IMR-90 (cell line): ENCODE measurements at regions not wholly inside any gene's neighbourhood (a gene's known extent, or its start where the extent isn't known, plus 50 kb on each side); places are given as distances from the start of the nearest gene placed in this dataset.
A peak's percentile ranks its signal among the peaks of the same experiment; 100 is the strongest.
"Not testable (repeated sequence)": the region's sequence is repeated elsewhere in the genome, so short reads cannot be mapped to it uniquely, and the experiment has no call there.

Source experiments
- ATAC-seq: fragments of 200-7000 bp; cut with Tn5 transposase; 2 replicates; pipeline ENCODE4 v1.9.1; 2020; ENCODE audit warnings: low read depth, mild to moderate bottlenecking, moderate library complexity
- BruUV-seq: library from RNA; stranded (reverse); fragments of 400-500 nt; replicated peaks from 2 replicates; lab custom pipeline; 2021; lab: Mats Ljungman, UMichigan
- CTCF ChIA-PET: fragments of 300-600 bp; formaldehyde crosslinking; extraction: SDS; loops from one replicate; lab custom pipeline; 2021; ENCODE audit warnings: antibody characterized with exemption; lab: Yijun Ruan, JAX
- POLR2A ChIA-PET: fragments of 300-600 bp; sonication (Branson Sonifier 250); formaldehyde crosslinking; loops from one replicate; lab custom pipeline; 2022; ENCODE audit warnings: antibody characterized with exemption; ENCODE audit not compliant: unreplicated experiment; lab: Charles Lee
- DNase-seq: peaks from one replicate; pipeline ENCODE4 v3.0.0; 2013
- H2AFZ ChIP-seq: replicated peaks from 2 replicates; pipeline ENCODE3; 2013; ENCODE audit warnings: low read length, mild to moderate bottlenecking; ENCODE audit not compliant: poor library complexity
- H2AK5ac ChIP-seq: 2 replicates; pipeline ENCODE4 v1.6.1; 2013; ENCODE audit warnings: low read depth, low read length, inconsistent platforms
- H2AK9ac ChIP-seq: replicated peaks from 2 replicates; pipeline ENCODE3; 2013; ENCODE audit warnings: mild to moderate bottlenecking, low read depth, low read length, moderate library complexity; ENCODE audit not compliant: poor library complexity
- H2BK120ac ChIP-seq: 2 replicates; pipeline ENCODE4 v1.6.1; 2013; ENCODE audit warnings: low read depth, low read length, inconsistent platforms
- H2BK15ac ChIP-seq: 3 replicates; pipeline ENCODE4 v1.6.1; 2013; ENCODE audit warnings: low read depth, low read length, inconsistent platforms
- H2BK20ac ChIP-seq: 2 replicates; pipeline ENCODE4 v1.6.1; 2013; ENCODE audit warnings: low read depth, mild to moderate bottlenecking, inconsistent platforms, low read length, moderate library complexity
- H2BK5ac ChIP-seq: 2 replicates; pipeline ENCODE4 v1.6.1; 2013; ENCODE audit warnings: mild to moderate bottlenecking, low read depth, low read length, inconsistent platforms; ENCODE audit not compliant: poor library complexity, severe bottlenecking
- H3K14ac ChIP-seq: replicated peaks from 2 replicates; pipeline ENCODE4 v1.6.1; 2013; ENCODE audit warnings: low read depth, low read length, inconsistent platforms
- H3K18ac ChIP-seq: 2 replicates; pipeline ENCODE4 v1.6.1; 2013; ENCODE audit warnings: low read depth, low read length, control low read depth
- H3K23ac ChIP-seq: 2 replicates; pipeline ENCODE4 v1.6.1; 2013; ENCODE audit warnings: low read depth, low read length, inconsistent platforms
- H3K27ac ChIP-seq: 2 replicates; pipeline ENCODE4 v1.5.1; 2013; ENCODE audit warnings: mild to moderate bottlenecking, control low read depth, low read length; ENCODE audit not compliant: insufficient read depth
- H3K27me3 ChIP-seq: 2 replicates; pipeline ENCODE4 v1.6.1; 2013; ENCODE audit warnings: low read length; ENCODE audit not compliant: control insufficient read depth, insufficient read depth
- H3K36me3 ChIP-seq: 2 replicates; pipeline ENCODE4 v1.6.1; 2013; ENCODE audit warnings: low read length, mixed read lengths; ENCODE audit not compliant: control insufficient read depth, insufficient read depth
- H3K4ac ChIP-seq: 2 replicates; pipeline ENCODE4 v1.6.1; 2013; ENCODE audit warnings: low read depth, low read length, inconsistent platforms
- H3K4me1 ChIP-seq: 2 replicates; pipeline ENCODE4 v1.6.1; 2013; ENCODE audit warnings: low read length, mixed read lengths; ENCODE audit not compliant: control insufficient read depth, insufficient read depth
- H3K4me2 ChIP-seq: 2 replicates; pipeline ENCODE4 v1.6.1; 2013; ENCODE audit warnings: low read depth, mild to moderate bottlenecking, control low read depth, low read length, moderate library complexity
- H3K4me3 ChIP-seq: 2 replicates; pipeline ENCODE4 v1.5.1; 2013; ENCODE audit warnings: low read depth, mild to moderate bottlenecking, control low read depth, low read length, moderate library complexity; ENCODE audit not compliant: insufficient read depth
- H3K56ac ChIP-seq: 2 replicates; pipeline ENCODE4 v1.6.1; 2013; ENCODE audit warnings: low read length, inconsistent platforms; ENCODE audit not compliant: insufficient read depth; ENCODE audit errors: extremely low read depth
- H3K79me1 ChIP-seq, 2 experiments: 2 replicates each; pipeline ENCODE4 v1.6.1; 2013; ENCODE audit warnings: low read length in 2 of 2, inconsistent platforms in 1 of 2, low read depth in 1 of 2
- H3K9ac ChIP-seq: 2 replicates; pipeline ENCODE4 v1.6.1; 2013; ENCODE audit warnings: low read depth, low read length, control low read depth
- H3K9me1 ChIP-seq: 2 replicates; pipeline ENCODE4 v1.6.1; 2013; ENCODE audit warnings: low read length, inconsistent platforms; ENCODE audit not compliant: insufficient read depth
- H3K9me3 ChIP-seq: 2 replicates; pipeline ENCODE4 v1.6.1; 2013; ENCODE audit warnings: low read length; ENCODE audit not compliant: control insufficient read depth, insufficient read depth
- H4K20me1 ChIP-seq: 2 replicates; pipeline ENCODE4 v1.6.1; 2013; ENCODE audit warnings: low read length, inconsistent platforms; ENCODE audit not compliant: insufficient read depth
- H4K5ac ChIP-seq: 2 replicates; pipeline ENCODE4 v1.6.1; 2013; ENCODE audit warnings: mild to moderate bottlenecking, low read depth, low read length, control low read depth
- H4K8ac ChIP-seq, 2 experiments: 2 replicates each; pipeline ENCODE4 v1.6.1; 2013; ENCODE audit warnings: low read depth in 2 of 2, low read length in 2 of 2, control low read depth in 1 of 2, inconsistent platforms in 1 of 2
- H4K91ac ChIP-seq: 2 replicates; pipeline ENCODE4 v1.6.1; 2013; ENCODE audit warnings: low read depth, low read length, inconsistent platforms; ENCODE audit not compliant: insufficient read depth
- BHLHE40 ChIP-seq: fragments of 150-350 bp; IDR thresholded peaks from 2 replicates; pipeline ENCODE4 v1.6.1; 2016; ENCODE audit warnings: mild to moderate bottlenecking, low read depth, low read length
- CTCF ChIP-seq: conservative IDR thresholded peaks from 2 replicates; pipeline ENCODE4 v1.5.1; 2012; ENCODE audit warnings: mild to moderate bottlenecking, low read depth, low read length, improper control_type of control experiment
- ELK1 ChIP-seq: fragments of 150-350 bp; IDR thresholded peaks from 2 replicates; pipeline ENCODE4 v1.6.1; 2016; ENCODE audit warnings: low read depth, mild to moderate bottlenecking, low read length, moderate library complexity, borderline replicate concordance
- MXI1 ChIP-seq: IDR thresholded peaks from 2 replicates; pipeline ENCODE4 v1.6.1; 2012; ENCODE audit warnings: low read depth, mild to moderate bottlenecking, low read length, moderate library complexity, borderline replicate concordance
- NFE2L2 ChIP-seq: fragments of 150-350 bp; IDR thresholded peaks from 2 replicates; pipeline ENCODE4 v1.6.1; 2016; ENCODE audit warnings: low read depth, mild to moderate bottlenecking, low read length
- WGBS, 2 experiments: methylation state at CpG; one replicate each; pipeline versions ENCODE4 v1.1.5 to v1.1.7; 2013; ENCODE audit warnings: missing lambda C conversion rate in 2 of 2; ENCODE audit not compliant: insufficient read length in 1 of 2; ENCODE audit errors: extremely low coverage in 2 of 2; 5-methylcytosine and 5-hydroxymethylcytosine counted together
- dilution Hi-C: fragments of 300-500 bp; cut with HindIII; formaldehyde crosslinking; loops from one replicate; pipeline ENCODE4 v1.14.3; 2018; ENCODE audit warnings: low sequenced_read_pairs; ENCODE audit not compliant: unreplicated experiment
- in situ Hi-C: fragments of 300-500 bp; cut with MboI; formaldehyde crosslinking; loops from 3 replicates; pipeline ENCODE4 v1.14.3; 2019; ENCODE audit warnings: low sequenced_read_pairs, inconsistent platforms, mixed read lengths
- intact Hi-C: fragments of 100-400 bp; cut with micrococcal nuclease; formaldehyde crosslinking; loops from 2 replicates; pipeline ENCODE4 v1.10.0; 2022

GRCh38 chr1:72431810-72432209 is 149.5 kb upstream of the NEGR1 start:
- Histone ChIP-seq H3K36me3 (no peaks in the 10 kb centered on the region), H4K8ac (no peak overlapping the region), H3K56ac (no peak overlapping the region), H3K18ac (no peak overlapping the region), H2BK120ac (no peak overlapping the region), H3K23ac (no peak overlapping the region), H4K91ac (no peak overlapping the region), H3K4me3 (no peak overlapping the region), H2AFZ (no peak overlapping the region), H2BK20ac (no peak overlapping the region), H2AK9ac (no peak overlapping the region), H2AK5ac (no peak overlapping the region), H3K9me1 (no peaks in the 10 kb centered on the region), H3K79me1 (no peaks in the 10 kb centered on the region), H2BK5ac (no peak overlapping the region), H4K5ac (no peak overlapping the region), H4K20me1 (no peaks in the 10 kb centered on the region), H3K9me3 (no peaks in the 10 kb centered on the region), H2BK15ac (no peak overlapping the region), H3K4ac (no peak overlapping the region), H3K9ac (no peak overlapping the region), H3K4me1 (no peaks in the 10 kb centered on the region), H3K4me2 (no peak overlapping the region), H3K27ac (no peak overlapping the region), H3K14ac (no peak overlapping the region), H3K27me3 (no peaks in the 10 kb centered on the region)
- no CpG with 5 or more reads among the region's 2 CpGs for WGBS, 2 experiments
- TF ChIP-seq CTCF (no peak), BHLHE40 (no peak), MXI1 (no peak), ELK1 (no peak), NFE2L2 (no peak)
- intact Hi-C loops (no loop called here), dilution Hi-C loops (no loop called here), in situ Hi-C loops (no loop called here)
- CTCF ChIA-PET: no interaction called here
- no TSS peak for BruUV-seq
- DNase-seq: peak; percentile 18
- POLR2A ChIA-PET: no interaction called here
- no peak for ATAC-seq

- BruUV-seq, H3K36me3 ChIP-seq, intact Hi-C loops, H3K9me3 ChIP-seq, H3K23ac ChIP-seq, H3K27me3 ChIP-seq, in situ Hi-C loops, ATAC-seq, H4K5ac ChIP-seq, H3K4ac ChIP-seq, H3K4me1 ChIP-seq, H3K18ac ChIP-seq, DNase-seq, H3K9ac ChIP-seq, H3K79me1 ChIP-seq, H4K8ac ChIP-seq, H3K14ac ChIP-seq, H4K20me1 ChIP-seq, H2AFZ ChIP-seq, H2AK5ac ChIP-seq, H3K27ac ChIP-seq, H2BK15ac ChIP-seq, H2BK20ac ChIP-seq, CTCF ChIA-PET, H4K91ac ChIP-seq, H2BK120ac ChIP-seq, H3K56ac ChIP-seq, H3K4me2 ChIP-seq, H2BK5ac ChIP-seq, H3K4me3 ChIP-seq, dilution Hi-C loops, H3K9me1 ChIP-seq, POLR2A ChIA-PET, H2AK9ac ChIP-seq: not testable (repeated sequence)
- no CpG with 5 or more reads among the region's 7 CpGs for WGBS, 2 experiments
These were observed 145.9 kb upstream of the NEGR1 start for GRCh38 chr1:72428276-72428675.
